ENCODE measurements at regions not wholly inside any gene's neighbourhood (a gene's known extent, or its start where the extent isn't known, plus 50 kb on each side); places are given as distances from the start of the nearest gene placed in this dataset.

DNA sequence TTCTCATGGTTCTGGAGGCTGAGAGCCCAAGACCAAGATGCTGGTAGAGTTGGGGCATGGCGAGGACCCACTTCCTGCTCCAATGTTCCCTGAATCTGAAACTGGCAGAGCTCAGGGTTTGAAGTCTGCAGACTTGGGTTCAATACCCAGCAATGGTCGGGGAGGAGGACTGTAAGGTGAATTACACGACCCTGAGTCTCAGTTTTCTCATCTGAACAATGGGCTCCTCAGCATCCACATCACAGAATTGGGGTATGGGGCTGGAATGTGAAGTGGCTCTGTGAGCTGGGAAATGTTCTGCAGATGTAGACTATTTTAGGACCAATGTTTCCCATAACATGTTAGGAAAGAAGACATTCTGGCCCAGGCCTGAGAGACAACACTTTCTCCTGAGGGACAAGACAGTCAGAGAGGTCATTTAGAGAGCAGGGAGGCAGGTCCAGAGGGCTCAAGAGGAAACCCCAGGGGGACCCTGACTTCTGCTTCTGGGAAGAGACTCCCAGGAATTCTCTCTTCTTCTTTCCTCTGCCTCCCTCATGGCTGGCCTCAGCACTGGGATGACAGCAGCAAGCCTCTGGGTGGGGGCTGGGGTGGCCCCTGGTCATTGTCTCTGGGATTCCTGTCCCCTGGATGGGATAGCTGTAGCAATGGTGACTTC, 141.3 kb upstream of the PMEPA1 start:
- no peaks in the 10 kb centered on the region for H3K4me1 ChIP-seq (ENCODE audit: control insufficient read depth in 5 of 5, insufficient read depth in 5 of 5, low read length in 5 of 5)
- ATAC-seq (ENCODE audit: insufficient read depth, low FRiP score) (no peak), DNase-seq (no peak)
- no peak overlapping the region for H3K4me3 ChIP-seq
- H3K27me3 ChIP-seq (ENCODE audit: control insufficient read depth in 3 of 3, insufficient read depth in 3 of 3, low read length in 2 of 3): no peaks in the 10 kb centered on the region
- H3K9me3 ChIP-seq (ENCODE audit: control insufficient read depth in 4 of 4, insufficient read depth in 3 of 4, low read length in 3 of 4): no peaks in the 10 kb centered on the region
- 86 to 96% methylated on average over 3 of the region's 3 CpGs for WGBS, 2 donors
- no peak overlapping the region for H3K27ac ChIP-seq (ENCODE audit: low read depth in 1 of 2, low read length in 1 of 2)
- no peak overlapping the region for H3K9ac ChIP-seq (ENCODE audit: insufficient read depth in 1 of 2, low read length in 2 of 2)
- H3K36me3 ChIP-seq (ENCODE audit: control insufficient read depth in 4 of 4, insufficient read depth in 4 of 4, low read length in 4 of 4): no peaks in the 10 kb centered on the region
- TF ChIP-seq, protein P1, sequence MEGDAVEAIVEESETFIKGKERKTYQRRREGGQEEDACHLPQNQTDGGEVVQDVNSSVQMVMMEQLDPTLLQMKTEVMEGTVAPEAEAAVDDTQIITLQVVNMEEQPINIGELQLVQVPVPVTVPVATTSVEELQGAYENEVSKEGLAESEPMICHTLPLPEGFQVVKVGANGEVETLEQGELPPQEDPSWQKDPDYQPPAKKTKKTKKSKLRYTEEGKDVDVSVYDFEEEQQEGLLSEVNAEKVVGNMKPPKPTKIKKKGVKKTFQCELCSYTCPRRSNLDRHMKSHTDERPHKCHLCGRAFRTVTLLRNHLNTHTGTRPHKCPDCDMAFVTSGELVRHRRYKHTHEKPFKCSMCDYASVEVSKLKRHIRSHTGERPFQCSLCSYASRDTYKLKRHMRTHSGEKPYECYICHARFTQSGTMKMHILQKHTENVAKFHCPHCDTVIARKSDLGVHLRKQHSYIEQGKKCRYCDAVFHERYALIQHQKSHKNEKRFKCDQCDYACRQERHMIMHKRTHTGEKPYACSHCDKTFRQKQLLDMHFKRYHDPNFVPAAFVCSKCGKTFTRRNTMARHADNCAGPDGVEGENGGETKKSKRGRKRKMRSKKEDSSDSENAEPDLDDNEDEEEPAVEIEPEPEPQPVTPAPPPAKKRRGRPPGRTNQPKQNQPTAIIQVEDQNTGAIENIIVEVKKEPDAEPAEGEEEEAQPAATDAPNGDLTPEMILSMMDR (IDR thresholded peaks at IDR 0.05; ENCODE audit: control extremely low read depth, extremely low read depth): no peak

- DNase-seq: peak in 1 of 3 donors; percentile 9
- H3K27me3 ChIP-seq (ENCODE audit: control insufficient read depth in 3 of 3, insufficient read depth in 3 of 3, low read length in 2 of 3): no peaks in the 10 kb centered on the region
- WGBS, 2 donors: 91 to 94% methylated on average over 16 of the region's 16 CpGs
- no peaks in the 10 kb centered on the region for H3K36me3 ChIP-seq (ENCODE audit: control insufficient read depth in 4 of 4, insufficient read depth in 4 of 4, low read length in 4 of 4)
- H3K4me3 ChIP-seq: no peak overlapping the region
- ATAC-seq (ENCODE audit: insufficient read depth, low FRiP score): no peak
- TF ChIP-seq, protein P1 (IDR thresholded peaks at IDR 0.05; ENCODE audit: control extremely low read depth, extremely low read depth): no peak
- peaks cover 0 to 5% (median 0%) of the 10 kb centered on the region in 5 donors for H3K4me1 ChIP-seq (ENCODE audit: control insufficient read depth in 5 of 5, insufficient read depth in 5 of 5, low read length in 5 of 5)
- H3K9ac ChIP-seq (ENCODE audit: insufficient read depth in 1 of 2, low read length in 2 of 2): no peak overlapping the region
- no peak overlapping the region for H3K27ac ChIP-seq (ENCODE audit: low read depth in 1 of 2, low read length in 1 of 2)
- no peaks in the 10 kb centered on the region for H3K9me3 ChIP-seq (ENCODE audit: control insufficient read depth in 4 of 4, insufficient read depth in 3 of 4, low read length in 3 of 4)
Observed at GRCh38 chr20:57849521-57850215, 139.9 kb upstream of the PMEPA1 start.

- Histone ChIP-seq H3K9ac (ENCODE audit: insufficient read depth in 1 of 2, low read length in 2 of 2) (no peak overlapping the region), H3K36me3 (ENCODE audit: control insufficient read depth in 4 of 4, insufficient read depth in 4 of 4, low read length in 4 of 4) (no peaks in the 10 kb centered on the region), H3K4me1 (ENCODE audit: control insufficient read depth in 5 of 5, insufficient read depth in 5 of 5, low read length in 5 of 5) (peaks cover 0 to 7% (median 0%) of the 10 kb centered on the region in 5 donors), H3K27me3 (ENCODE audit: control insufficient read depth in 3 of 3, insufficient read depth in 3 of 3, low read length in 2 of 3) (no peaks in the 10 kb centered on the region), H3K9me3 (ENCODE audit: control insufficient read depth in 4 of 4, insufficient read depth in 3 of 4, low read length in 3 of 4) (no peaks in the 10 kb centered on the region), H3K27ac (ENCODE audit: low read depth in 1 of 2, low read length in 1 of 2) (no peak overlapping the region), H3K4me3 (no peak overlapping the region)
- 84 to 85% methylated on average over 4 of the region's 4 CpGs for WGBS, 2 donors
- TF ChIP-seq, protein P1 (IDR thresholded peaks at IDR 0.05; ENCODE audit: control extremely low read depth, extremely low read depth): no peak
- DNase-seq (no peak), ATAC-seq (ENCODE audit: insufficient read depth, low FRiP score) (no peak)
Observed at GRCh38 chr20:57849121-57849520, 139.3 kb upstream of the PMEPA1 start.

Data from lung (tissue), 11 donors.